ENCODE measurements at regions not wholly inside any gene's neighbourhood (a gene's known extent, or its start where the extent isn't known, plus 50 kb on each side); places are given as distances from the start of the nearest gene placed in this dataset.

- Histone ChIP-seq H3K9ac (ENCODE audit: control insufficient read depth, extremely low read depth, insufficient read depth, low read length) (no peak overlapping the region), H3K4me1 (ENCODE audit: control insufficient read depth, extremely low read depth, insufficient read depth, low read length) (peaks cover 8% of the 10 kb centered on the region), H3K4me3 (ENCODE audit: control insufficient read depth in 2 of 3, extremely low read depth in 1 of 3, insufficient read depth in 2 of 3, low read depth in 1 of 3, low read length in 3 of 3) (no peak overlapping the region), H3K9me3 (ENCODE audit: control insufficient read depth, low read depth, low read length) (no peaks in the 10 kb centered on the region), H3K4me2 (ENCODE audit: control insufficient read depth, extremely low read depth, insufficient read depth, low read depth, low read length) (no peak overlapping the region), H4K20me1 (ENCODE audit: control insufficient read depth, extremely low read depth, insufficient read depth, low read length) (no peaks in the 10 kb centered on the region), H3K36me3 (ENCODE audit: control insufficient read depth in 2 of 2, extremely low read depth in 1 of 2, insufficient read depth in 2 of 2, low read length in 2 of 2) (no peaks in the 10 kb centered on the region), H3K9me1 (ENCODE audit: control insufficient read depth, extremely low read depth, insufficient read depth, low read length) (no peaks in the 10 kb centered on the region), H3K27me3 (ENCODE audit: control insufficient read depth, extremely low read depth, insufficient read depth, low read length) (no peaks in the 10 kb centered on the region), H2AFZ (ENCODE audit: control insufficient read depth, low read length) (no peak overlapping the region), H3K27ac (ENCODE audit: control insufficient read depth, insufficient read depth, low read length) (no peak overlapping the region), H3K79me2 (ENCODE audit: control insufficient read depth, insufficient read depth, low read length) (no peaks in the 10 kb centered on the region)
- DNase-seq (ENCODE audit: low read depth, low spot score) (no peak), FAIRE-seq (peak; percentile 44)
- dilution Hi-C loops (cut with MboI; ENCODE audit: extremely low pct_ligation_motif_present, low sequenced_read_pairs), result no loop called here
- no peak for TF ChIP-seq CTCF (optimal IDR thresholded peaks at IDR 0.05 in 1 of 3, IDR thresholded peaks at IDR 0.05 in 1 of 3, conservative IDR thresholded peaks at IDR 0.05 in 1 of 3; ENCODE audit: extremely low read depth in 1 of 3, insufficient read depth in 2 of 3, low read length in 3 of 3)
- TF ChIP-seq EZH2 (IDR thresholded peaks at IDR 0.05; ENCODE audit: low read length), result no peak
These were observed 502.3 kb downstream of the FOXO1 start for GRCh38 chr13:40164133-40164532.

DNA sequence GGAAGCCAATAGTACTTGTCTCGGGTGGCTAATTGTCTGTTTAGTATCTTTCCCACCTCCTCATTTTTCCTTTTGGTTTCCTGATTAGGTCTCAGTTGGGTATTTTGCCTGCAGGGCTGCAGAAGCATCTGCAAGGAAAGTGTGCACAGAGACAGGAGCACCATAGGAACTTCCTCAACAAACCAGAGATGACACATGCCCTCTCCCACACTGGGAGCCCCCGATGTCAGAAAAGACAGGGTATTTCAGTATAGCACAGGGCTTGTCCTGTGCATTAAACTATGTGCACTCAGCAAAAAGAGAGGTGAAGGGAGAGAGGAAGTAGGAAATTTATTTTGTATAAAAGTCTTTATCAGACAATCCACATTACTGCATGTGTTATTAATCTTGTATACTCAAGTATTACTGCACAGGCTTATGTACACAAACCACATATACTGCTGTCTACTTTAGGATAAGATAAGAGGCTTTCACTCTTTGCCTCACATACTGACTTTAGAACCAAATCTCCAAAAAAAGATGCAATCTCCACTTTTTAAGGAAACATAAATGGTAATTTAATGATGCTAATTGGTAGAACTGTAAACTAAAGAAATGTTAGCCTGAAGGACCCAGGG is 501.0 kb downstream of the FOXO1 start:
- no peak overlapping the region for H3K4me2 ChIP-seq (ENCODE audit: control insufficient read depth, extremely low read depth, insufficient read depth, low read depth, low read length)
- FAIRE-seq, result no peak

More for the DNA sequence above, 501.0 kb downstream of the FOXO1 start:
- Histone ChIP-seq H2AFZ (ENCODE audit: control insufficient read depth, low read length) (no peak overlapping the region), H3K27me3 (ENCODE audit: control insufficient read depth, extremely low read depth, insufficient read depth, low read length) (no peaks in the 10 kb centered on the region), H3K4me3 (ENCODE audit: control insufficient read depth in 2 of 3, extremely low read depth in 1 of 3, insufficient read depth in 2 of 3, low read depth in 1 of 3, low read length in 3 of 3) (no peak overlapping the region), H3K27ac (ENCODE audit: control insufficient read depth, insufficient read depth, low read length) (no peak overlapping the region), H3K9ac (ENCODE audit: control insufficient read depth, extremely low read depth, insufficient read depth, low read length) (no peak overlapping the region), H3K4me1 (ENCODE audit: control insufficient read depth, extremely low read depth, insufficient read depth, low read length) (peaks cover 8% of the 10 kb centered on the region), H3K36me3 (ENCODE audit: control insufficient read depth in 2 of 2, extremely low read depth in 1 of 2, insufficient read depth in 2 of 2, low read length in 2 of 2) (no peaks in the 10 kb centered on the region), H4K20me1 (ENCODE audit: control insufficient read depth, extremely low read depth, insufficient read depth, low read length) (no peaks in the 10 kb centered on the region), H3K9me1 (ENCODE audit: control insufficient read depth, extremely low read depth, insufficient read depth, low read length) (no peaks in the 10 kb centered on the region), H3K79me2 (ENCODE audit: control insufficient read depth, insufficient read depth, low read length) (no peaks in the 10 kb centered on the region), H3K9me3 (ENCODE audit: control insufficient read depth, low read depth, low read length) (no peaks in the 10 kb centered on the region)
- TF ChIP-seq EZH2 (IDR thresholded peaks at IDR 0.05; ENCODE audit: low read length) (no peak), CTCF (optimal IDR thresholded peaks at IDR 0.05 in 1 of 3, IDR thresholded peaks at IDR 0.05 in 1 of 3, conservative IDR thresholded peaks at IDR 0.05 in 1 of 3; ENCODE audit: extremely low read depth in 1 of 3, insufficient read depth in 2 of 3, low read length in 3 of 3) (no peak)
- no peak for DNase-seq (ENCODE audit: low read depth, low spot score)
- dilution Hi-C loops (cut with MboI; ENCODE audit: extremely low pct_ligation_motif_present, low sequenced_read_pairs), result no loop called here

Data from keratinocyte (primary cell).